ENCODE measurements at regions not wholly inside any gene's neighbourhood (a gene's known extent, or its start where the extent isn't known, plus 50 kb on each side); places are given as distances from the start of the nearest gene placed in this dataset.
A peak's percentile ranks its signal among the peaks of the same experiment; 100 is the strongest.

- H3K27me3 ChIP-seq (ENCODE audit: insufficient read depth, poor library complexity, severe bottlenecking) = no peaks in the 10 kb centered on the region
- no peaks in the 10 kb centered on the region for H3K4me1 ChIP-seq (ENCODE audit: insufficient read depth, poor library complexity, severe bottlenecking)
- DNase-seq (ENCODE audit: low spot score) = no peak
- TF ChIP-seq CTCF (IDR thresholded peaks at IDR 0.05; ENCODE audit: poor library complexity, severe bottlenecking) = no peak
- H3K27ac ChIP-seq (ENCODE audit: poor library complexity, severe bottlenecking) = no peak overlapping the region
- H3K36me3 ChIP-seq (ENCODE audit: low read depth) = no peaks in the 10 kb centered on the region
- H3K9me3 ChIP-seq (ENCODE audit: severe bottlenecking) = no peaks in the 10 kb centered on the region
- no peak for ATAC-seq (ENCODE audit: low read depth)
- no peak overlapping the region for H3K4me3 ChIP-seq (ENCODE audit: severe bottlenecking)
Measured at GRCh38 chr10:83119346-83119745, 1020.0 kb upstream of the GHITM start.

GRCh38 chr10:83122336-83122735 lies 1017.0 kb upstream of the GHITM start:
- Histone ChIP-seq H3K36me3 (ENCODE audit: low read depth) (no peaks in the 10 kb centered on the region), H3K4me3 (ENCODE audit: severe bottlenecking) (no peak overlapping the region), H3K4me1 (ENCODE audit: insufficient read depth, poor library complexity, severe bottlenecking) (no peaks in the 10 kb centered on the region), H3K9me3 (ENCODE audit: severe bottlenecking) (no peaks in the 10 kb centered on the region), H3K27ac (ENCODE audit: poor library complexity, severe bottlenecking) (no peak overlapping the region), H3K27me3 (ENCODE audit: insufficient read depth, poor library complexity, severe bottlenecking) (no peaks in the 10 kb centered on the region)
- TF ChIP-seq CTCF (IDR thresholded peaks at IDR 0.05; ENCODE audit: poor library complexity, severe bottlenecking) = no peak
- no peak for DNase-seq (ENCODE audit: low spot score)
- no peak for ATAC-seq (ENCODE audit: low read depth)

GRCh38 chr10:83127942-83128575 lies 1011.2 kb upstream of the GHITM start:
- no peak overlapping the region for H3K27ac ChIP-seq (ENCODE audit: poor library complexity, severe bottlenecking)
- 0 out of 3 replicates have a peak, but pooled peaks have one; percentile 14 for ATAC-seq (ENCODE audit: low read depth)
- no peaks in the 10 kb centered on the region for H3K27me3 ChIP-seq (ENCODE audit: insufficient read depth, poor library complexity, severe bottlenecking)
- no peak for DNase-seq (ENCODE audit: low spot score)
- H3K9me3 ChIP-seq (ENCODE audit: severe bottlenecking) = no peaks in the 10 kb centered on the region
- H3K4me1 ChIP-seq (ENCODE audit: insufficient read depth, poor library complexity, severe bottlenecking) = no peaks in the 10 kb centered on the region
- H3K4me3 ChIP-seq (ENCODE audit: severe bottlenecking) = no peak overlapping the region
- no peaks in the 10 kb centered on the region for H3K36me3 ChIP-seq (ENCODE audit: low read depth)
- no peak for TF ChIP-seq CTCF (IDR thresholded peaks at IDR 0.05; ENCODE audit: poor library complexity, severe bottlenecking)

GRCh38 chr10:83140811-83141210 lies 998.5 kb upstream of the GHITM start:
- no peaks in the 10 kb centered on the region for H3K4me1 ChIP-seq (ENCODE audit: insufficient read depth, poor library complexity, severe bottlenecking)
- no peaks in the 10 kb centered on the region for H3K27me3 ChIP-seq (ENCODE audit: insufficient read depth, poor library complexity, severe bottlenecking)
- DNase-seq (ENCODE audit: low spot score) (no peak), ATAC-seq (ENCODE audit: low read depth) (no peak)
- H3K36me3 ChIP-seq (ENCODE audit: low read depth) = no peaks in the 10 kb centered on the region
- no peaks in the 10 kb centered on the region for H3K9me3 ChIP-seq (ENCODE audit: severe bottlenecking)
- H3K4me3 ChIP-seq (ENCODE audit: severe bottlenecking) = no peak overlapping the region
- no peak overlapping the region for H3K27ac ChIP-seq (ENCODE audit: poor library complexity, severe bottlenecking)
- TF ChIP-seq CTCF (IDR thresholded peaks at IDR 0.05; ENCODE audit: poor library complexity, severe bottlenecking) = no peak

- Histone ChIP-seq H3K4me3 (ENCODE audit: severe bottlenecking) (no peak overlapping the region), H3K27ac (ENCODE audit: poor library complexity, severe bottlenecking) (no peak overlapping the region), H3K27me3 (ENCODE audit: insufficient read depth, poor library complexity, severe bottlenecking) (no peaks in the 10 kb centered on the region), H3K36me3 (ENCODE audit: low read depth) (no peaks in the 10 kb centered on the region), H3K9me3 (ENCODE audit: severe bottlenecking) (no peaks in the 10 kb centered on the region), H3K4me1 (ENCODE audit: insufficient read depth, poor library complexity, severe bottlenecking) (no peaks in the 10 kb centered on the region)
- no peak for TF ChIP-seq CTCF (IDR thresholded peaks at IDR 0.05; ENCODE audit: poor library complexity, severe bottlenecking)
- DNase-seq (ENCODE audit: low spot score) = no peak
- no peak for ATAC-seq (ENCODE audit: low read depth)
Measured at GRCh38 chr10:83142074-83142563, 997.2 kb upstream of the GHITM start.

Measured in RWPE2 (cell line).